Stimulated activated CD8-positive, alpha-beta memory T cell treated with anti-CD3 and anti-CD28 coated beads, Interleukin-2, amount 100 ng/mL, for 1 hour (primary cell): ENCODE measurements at regions not wholly inside any gene's neighbourhood (a gene's known extent, or its start where the extent isn't known, plus 50 kb on each side); places are given as distances from the start of the nearest gene placed in this dataset.
"Not testable (repeated sequence)": the region's sequence is repeated elsewhere in the genome, so short reads cannot be mapped to it uniquely, and the experiment has no call there.

Source experiments
- DNase-seq, 2 donors: peaks; one replicate each; pipeline ENCODE4 v3.0.0-alpha.2; 2020; ENCODE audit warnings: low read depth in 2 of 2

DNA sequence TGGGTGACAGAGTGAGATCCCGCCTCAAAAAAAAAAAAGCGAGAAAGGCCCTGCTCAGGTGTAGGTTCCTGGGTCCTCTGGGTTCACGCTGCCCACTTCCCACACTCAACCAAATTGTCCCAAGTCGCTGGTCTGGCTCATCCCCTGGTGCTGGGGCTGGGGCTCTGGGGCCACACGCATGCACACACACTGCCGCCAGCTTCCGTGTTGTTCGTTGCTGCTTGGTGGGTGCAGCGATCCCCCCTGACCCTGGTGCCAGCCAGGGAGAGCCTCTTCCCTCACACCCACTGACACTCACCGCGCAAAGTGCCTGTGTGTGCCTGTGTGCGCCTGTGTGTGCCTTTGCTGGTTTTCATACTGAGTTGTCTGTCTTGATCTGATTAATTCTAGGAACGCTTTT is 124.1 kb upstream of the NKX1-1 start:
- no peak for DNase-seq

DNA sequence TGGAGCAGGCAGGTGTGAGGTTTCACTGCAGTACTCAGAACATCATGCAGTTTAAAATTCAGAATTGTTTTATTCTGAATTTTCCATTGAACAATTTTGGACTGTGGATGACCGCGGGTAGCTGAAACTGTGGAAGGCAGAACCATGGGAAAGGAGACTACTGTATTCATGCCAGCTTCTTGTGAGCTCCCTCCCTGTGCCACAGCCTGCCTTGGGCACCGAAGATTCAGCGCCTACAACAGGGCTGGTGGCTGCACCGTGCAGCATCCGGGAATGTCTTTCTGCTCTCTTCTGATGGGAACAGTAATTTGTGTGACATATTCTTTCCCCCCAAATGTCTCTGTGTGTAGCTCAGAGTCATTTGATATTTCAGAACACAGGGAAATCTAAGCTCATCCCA is 118.5 kb upstream of the NKX1-1 start:
- DNase-seq = no peak

DNA sequence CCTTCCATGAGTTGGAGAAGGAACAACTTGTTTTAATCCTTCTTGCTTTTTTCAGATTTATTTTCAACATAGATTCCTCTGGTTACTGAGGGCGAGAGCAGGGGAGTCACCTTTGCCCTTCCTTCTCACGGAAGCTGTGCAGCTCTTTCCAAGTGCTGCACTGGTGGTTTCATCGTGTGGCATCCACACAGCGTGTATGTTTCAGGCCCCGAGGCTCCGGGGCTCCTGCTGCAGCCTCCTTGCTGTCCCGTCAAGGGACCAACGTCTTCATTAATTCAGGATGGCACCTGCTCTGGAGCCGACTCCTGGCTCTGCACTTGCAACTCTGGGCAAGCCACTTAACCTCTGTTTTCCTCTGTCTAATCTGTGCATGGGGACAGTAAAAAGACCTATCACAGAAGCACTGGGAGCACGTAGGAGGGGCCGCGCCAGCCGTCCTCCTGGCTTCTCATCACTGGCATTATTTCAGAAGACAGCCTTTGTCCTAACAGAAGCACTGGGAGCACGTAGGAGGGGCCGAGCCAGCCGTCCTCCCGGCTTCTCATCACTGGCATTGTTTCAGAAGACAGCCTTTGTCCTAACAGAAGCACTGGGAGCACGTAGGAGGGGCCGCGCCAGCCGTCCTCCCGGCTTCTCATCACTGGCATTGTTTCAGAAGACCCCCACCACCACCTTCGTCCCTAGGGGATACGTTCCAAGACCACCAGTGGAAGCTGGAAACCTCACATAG is 117.8 kb upstream of the NKX1-1 start:
- DNase-seq = no peak

DNA sequence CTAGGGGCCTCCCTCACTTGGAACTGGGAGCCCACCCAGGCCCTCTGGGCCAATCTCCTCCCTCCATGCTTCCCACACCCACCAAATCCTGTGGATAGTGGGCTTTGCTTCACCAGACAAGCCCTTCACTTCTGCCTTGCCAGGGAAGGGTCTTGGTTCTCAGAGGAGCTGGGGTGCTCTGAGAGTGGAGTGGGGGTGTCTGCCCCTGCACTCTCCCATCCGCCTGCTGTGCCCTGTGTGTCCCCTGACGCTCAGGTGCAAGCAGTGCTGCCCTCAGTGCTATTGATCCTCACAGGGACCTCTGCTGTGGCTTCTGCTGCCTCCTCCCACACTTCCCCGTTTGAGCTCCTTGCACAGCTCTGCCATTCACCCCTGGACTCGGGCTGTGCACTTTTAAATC is 117.3 kb upstream of the NKX1-1 start:
- DNase-seq = no peak

DNA sequence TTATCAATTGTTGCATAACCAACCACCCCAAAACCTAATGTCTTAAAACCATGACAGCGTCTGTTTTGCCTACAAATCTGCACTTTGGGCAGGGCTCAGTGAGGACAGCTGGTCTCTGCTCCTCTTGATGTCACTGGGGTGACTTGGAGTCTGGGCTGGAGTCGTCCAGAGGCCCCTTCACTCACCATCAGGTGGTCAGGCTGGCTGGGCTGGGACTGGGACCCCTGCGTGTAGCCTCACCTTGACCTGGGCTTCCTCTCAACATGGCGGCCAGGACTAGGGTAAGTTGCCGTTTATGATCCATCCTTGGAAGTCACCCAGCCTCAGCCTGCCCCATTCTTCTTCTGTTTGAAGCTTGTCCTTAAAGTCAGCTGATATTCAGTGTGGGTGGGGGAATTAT is 116.8 kb upstream of the NKX1-1 start:
- no peak for DNase-seq

DNA sequence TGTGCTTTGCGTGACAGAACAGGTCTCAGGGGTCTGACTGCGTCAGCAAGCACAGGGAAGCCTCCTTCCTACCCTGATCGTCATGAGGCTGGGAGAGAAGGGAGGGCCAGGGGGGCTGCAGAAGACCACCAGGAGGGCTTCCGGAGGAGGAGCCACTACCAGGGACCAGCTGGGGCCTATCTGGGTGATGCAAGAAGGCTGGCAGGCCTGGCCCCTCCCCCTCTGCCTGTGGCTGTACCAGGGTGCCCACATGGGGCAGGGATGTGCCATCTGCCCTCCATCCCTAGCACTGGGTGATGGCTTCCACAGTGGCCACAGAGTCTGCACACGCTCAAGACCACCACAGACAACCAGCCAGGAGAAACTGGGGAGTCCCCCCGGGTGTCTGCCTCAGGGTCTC is 116.4 kb upstream of the NKX1-1 start:
- DNase-seq = no peak

DNA sequence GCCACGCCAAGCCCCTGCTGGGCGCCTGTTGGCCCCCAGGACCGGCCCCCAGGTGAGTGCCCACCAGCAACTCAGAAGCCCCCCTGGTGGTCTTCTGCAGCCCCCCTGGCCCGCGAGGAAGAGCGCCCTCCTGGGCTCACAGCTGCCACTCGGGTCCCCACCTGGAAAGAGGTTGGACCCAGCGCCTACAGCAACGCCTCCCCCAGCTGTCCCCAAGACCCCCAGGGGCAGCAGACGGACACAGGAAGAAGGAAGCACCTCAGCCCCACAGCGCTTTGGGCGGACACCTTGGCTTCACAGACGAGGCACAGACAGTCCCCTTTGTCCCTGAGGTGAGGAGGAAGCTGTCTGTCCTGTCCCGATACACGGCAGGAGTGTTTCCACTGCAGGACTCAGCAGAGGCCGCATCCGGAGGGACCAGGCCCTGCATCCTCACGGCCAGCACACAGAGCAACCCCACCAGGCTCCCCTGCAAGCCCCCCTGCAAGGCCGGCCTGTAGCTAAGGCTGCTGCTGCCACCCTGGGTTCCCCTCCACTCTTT is 115.6 kb upstream of the NKX1-1 start:
- DNase-seq = no peak

DNA sequence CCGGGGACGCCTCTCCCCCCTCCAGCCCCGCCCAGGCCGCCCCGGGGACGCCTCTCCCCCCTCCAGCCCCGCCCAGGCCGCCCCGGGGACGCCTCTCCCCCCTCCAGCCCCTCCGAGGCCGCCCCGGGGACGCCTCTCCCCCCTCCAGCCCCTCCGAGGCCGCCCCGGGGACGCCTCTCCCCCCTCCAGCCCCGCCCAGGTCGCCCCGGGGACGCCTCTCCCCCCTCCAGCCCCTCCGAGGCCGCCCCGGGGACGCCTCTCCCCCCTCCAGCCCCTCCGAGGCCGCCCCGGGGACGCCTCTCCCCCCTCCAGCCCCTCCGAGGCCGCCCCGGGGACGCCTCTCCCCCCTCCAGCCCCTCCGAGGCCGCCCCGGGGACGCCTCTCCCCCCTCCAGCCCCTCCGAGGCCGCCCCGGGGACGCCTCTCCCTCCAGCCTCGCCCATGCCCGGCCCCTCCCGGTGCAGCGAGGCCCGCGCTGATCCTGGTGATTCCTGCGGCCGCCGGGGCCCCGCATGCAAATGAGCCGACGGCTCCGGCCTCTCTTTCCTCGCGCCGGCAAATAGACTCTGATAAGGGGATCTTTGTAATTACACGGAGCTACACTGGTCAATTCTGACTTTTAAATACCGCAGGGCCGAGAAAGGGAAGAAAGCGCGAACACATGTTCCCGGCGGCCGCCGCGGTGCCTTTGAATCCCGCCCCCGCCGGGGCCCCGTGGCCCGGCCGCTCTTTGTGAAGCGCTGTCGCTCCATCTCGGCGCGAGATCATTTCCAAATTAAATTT is 114.7 kb upstream of the NKX1-1 start:
- not testable (repeated sequence) for DNase-seq

DNA sequence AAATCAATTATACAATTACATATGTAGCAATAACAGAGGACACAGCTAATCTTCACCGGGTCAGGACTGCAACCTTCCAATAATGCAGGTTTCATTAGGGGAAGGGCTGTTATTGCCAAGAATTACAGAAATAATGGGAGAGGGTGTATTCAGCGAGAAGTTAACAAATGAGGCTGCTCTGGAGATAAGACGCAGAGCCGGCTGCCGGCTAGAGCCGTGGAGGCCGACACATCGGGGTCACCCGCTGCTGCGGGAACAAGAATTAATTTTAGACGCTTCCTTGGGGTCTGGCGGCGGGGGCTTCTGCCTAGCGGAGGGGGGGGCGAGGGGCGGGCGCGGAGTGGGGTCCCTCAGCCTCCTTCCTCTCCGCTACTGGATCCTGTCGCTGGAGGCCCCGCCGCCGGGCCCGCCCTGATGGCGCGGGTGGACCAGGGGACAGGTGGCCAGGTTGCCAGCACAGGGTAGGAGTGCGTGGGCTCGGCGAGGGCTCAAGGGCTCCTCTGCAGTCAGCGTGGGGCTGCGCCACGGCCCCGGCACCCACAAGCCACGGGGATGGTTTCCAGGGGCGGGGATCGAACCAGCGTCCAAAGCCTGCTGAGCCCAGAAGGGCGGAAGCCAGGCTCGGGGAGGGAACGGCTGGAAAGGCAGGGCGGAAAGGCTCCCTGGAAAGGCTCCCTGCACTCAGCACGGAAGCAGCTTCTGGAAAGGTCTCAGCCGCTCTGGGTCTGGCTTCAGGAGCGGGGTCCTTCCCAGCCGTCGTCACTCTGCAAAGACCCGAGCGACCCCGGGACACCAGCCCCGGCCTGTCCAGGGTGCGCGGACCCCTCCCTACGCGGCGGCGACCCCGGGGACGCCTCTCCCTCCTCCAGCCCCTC is 113.8 kb upstream of the NKX1-1 start:
- DNase-seq = no peak

DNA sequence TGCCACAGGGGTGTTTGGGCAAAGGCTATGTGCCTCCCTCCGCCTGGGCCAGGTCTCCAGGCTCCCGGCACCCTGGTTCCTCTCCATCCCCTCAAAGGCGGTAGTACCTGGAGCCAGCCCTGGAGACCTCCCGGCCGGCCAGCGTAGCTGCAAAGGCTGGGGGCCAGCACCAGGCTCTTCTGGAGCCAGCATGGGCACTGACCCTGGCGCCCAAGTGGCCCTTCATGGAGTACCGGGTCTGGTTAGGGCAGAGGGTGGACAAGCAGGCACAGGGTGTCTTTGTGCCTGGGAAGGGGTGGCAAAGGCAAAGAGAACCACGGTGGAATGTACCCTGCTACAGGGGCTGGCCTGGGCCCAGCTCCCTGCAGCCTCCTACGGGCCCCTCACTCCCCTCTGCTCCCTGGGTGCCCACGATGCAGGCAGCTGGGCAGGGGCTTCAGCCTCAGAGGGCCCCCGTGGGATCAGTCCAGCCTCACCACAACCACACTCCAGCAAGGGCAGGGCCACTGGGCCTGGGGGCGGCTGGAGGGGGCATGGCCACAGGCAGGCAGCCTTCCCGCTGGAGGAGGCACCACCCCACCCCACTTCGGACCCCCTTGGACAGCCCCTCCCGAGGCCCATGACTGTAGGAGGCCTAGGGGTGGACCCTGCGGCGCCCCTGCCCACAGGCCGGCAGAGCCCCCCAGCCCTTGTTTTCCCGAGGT is 112.9 kb upstream of the NKX1-1 start:
- no peak for DNase-seq

DNA sequence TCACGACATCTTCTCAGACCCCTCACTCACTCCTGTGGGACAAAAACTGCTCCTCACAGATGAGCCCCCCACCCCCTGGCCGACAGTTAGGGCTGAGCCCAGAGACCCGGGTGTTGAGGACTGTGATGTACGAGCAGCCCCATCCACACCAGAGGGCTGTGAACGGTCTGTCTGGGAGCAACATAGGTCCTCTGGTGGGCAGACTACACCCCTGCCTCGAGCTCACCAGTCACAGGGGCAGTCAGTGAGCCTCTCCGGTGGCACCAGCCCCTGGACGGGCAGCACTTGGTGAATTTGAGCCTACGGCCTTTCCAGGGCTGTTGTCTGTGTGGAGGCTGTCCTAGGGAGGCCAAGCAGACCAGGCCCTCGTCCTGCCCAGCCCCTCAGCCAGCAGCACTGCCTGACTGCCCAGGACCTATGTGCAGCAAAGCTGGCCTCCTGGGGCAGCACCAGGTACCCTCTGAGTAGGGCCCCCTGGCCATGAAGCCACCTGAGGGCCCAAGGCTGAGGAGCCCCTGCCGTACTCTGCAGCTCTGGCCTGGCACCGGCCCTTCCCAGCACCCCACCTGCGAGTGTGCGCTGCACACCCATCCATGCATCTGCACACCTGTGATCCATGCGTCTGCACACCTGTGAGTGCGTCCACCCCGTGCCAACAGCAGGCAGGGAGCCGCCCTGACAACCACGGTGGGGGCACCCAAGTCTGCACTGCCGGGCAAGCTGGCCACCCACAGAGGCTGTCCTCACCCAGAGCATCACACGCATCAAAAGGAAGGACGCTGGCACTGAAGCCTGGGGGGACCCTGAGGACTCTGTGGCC is 111.6 kb upstream of the NKX1-1 start:
- DNase-seq = no peak

DNA sequence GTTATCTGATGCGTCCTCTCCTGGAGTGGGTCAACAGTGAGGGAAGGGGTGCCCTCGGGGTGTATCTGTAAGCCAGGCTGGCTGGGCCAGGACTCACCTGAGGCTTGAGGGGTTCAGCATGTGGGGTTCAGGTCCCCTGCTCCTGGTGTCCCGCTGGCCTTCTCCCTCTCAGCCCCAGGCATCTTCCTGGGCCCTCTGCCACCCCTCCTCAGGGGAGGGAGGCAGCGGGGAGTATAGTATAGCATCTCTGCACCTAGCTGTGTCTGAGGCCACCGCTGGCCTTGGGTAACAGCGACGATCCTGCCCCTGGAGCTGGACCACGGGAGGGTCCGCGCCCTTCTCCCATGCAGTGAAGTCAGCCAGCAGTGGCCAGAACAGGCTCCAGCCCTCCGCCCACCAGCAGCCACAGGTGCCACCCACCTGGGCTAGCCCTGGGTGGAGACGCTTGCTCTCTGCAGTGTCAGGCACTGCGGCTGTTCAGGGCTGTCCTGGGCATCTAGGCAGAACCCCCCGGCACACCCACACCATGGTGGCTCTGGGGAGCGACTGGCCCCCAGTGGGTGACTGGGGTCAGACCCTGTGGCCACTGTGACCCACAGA is 110.7 kb upstream of the NKX1-1 start:
- no peak for DNase-seq

DNA sequence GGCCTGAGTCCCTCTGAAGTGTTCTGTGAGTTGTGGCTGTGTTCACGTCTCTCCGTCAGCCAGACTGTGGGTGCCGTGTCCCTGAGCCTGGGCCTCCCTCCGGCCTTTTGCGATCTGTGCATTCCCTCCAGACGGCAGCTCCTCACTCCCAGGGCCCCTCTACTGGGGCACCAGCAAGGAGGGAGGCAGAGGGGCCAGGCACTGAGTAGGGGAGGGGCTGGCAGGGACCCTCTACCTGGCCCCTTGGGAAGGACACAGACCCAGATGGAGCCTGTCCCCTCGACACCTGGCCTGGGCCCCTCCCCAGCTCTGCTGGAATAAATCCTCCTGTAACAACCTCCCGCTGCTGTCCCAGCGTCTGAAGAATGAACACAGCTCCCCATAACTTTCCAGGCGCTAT is 110.0 kb upstream of the NKX1-1 start:
- DNase-seq = no peak

DNA sequence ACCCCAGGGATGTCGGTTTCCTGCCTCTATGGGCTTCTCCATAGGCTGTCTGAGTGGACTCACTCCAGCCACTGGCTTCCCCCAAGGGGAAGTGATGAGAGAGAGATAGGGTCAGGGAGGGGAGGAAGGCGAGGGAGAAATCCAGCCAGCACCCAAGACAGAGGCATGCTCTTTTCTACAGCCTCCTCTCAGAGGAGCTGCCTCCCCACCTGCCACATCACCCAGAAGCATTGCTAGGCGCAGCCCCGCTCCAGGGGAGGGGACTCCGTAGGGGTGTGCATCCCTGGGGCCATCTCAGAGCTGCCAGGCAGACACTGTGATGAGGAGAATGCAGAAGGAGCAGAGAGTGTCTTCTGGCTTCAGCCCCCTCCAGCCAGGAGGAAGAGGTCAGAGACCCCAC is 109.5 kb upstream of the NKX1-1 start:
- no peak for DNase-seq

DNA sequence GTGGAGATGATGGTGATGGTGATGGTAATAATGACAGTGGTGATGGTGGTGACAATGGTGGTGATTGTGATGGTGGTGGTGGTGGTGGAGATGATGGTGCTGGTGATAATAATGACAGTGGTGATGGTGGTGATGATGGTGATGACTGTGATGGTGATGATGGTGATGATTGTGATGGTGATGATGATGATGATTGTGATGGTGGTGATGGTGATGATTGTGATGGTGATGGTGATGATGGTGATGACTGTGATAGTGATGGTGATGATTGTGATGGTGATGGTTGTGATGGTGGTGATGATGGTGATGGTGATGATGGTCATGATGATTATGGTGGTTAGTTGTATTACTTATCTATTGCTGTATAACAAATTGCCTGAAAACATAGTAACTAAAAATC is 108.9 kb upstream of the NKX1-1 start:
- no peak for DNase-seq

DNA sequence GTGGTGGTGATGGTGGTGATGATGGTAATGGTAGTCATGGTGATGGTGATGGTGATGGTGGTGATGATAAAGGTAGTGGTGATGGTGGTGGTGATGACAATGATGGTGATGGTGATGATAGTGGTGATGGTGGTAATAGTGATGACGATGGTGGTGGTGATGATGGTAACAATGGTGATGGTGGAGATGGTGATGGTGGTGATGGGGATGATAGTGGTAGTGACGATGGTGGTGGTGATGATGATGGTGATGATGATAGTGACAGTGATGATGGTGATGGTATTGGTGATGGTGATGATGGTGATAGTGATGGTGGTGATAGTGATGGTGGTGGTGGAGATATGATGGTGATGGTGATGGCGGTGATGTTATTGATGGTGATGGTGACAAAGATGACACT is 108.4 kb upstream of the NKX1-1 start:
- DNase-seq = no peak

DNA sequence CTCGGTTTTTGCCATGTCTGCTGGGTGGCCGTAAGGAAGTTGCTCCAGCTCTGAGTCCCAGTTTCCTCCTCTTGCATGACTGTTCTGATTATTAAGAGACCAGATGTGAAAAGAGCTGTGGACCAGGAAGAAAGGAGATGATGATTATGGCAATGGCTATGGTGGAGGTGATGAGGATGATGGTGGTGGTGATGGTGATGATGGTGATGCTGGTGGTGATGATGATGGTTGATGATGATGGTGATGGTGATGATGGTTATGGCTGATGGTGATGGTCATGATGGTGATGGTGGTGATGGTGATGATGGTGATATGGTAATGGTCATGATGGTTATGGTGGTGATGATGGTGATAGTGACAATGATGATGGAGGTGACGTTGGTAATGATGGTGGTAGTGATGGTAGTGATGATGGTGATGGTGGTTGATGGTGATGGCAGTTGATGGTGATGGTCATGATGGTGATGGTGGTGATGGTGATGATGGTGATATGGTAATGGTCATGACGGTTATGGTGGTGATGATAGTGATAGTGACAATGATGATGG is 107.8 kb upstream of the NKX1-1 start:
- no peak for DNase-seq

DNA sequence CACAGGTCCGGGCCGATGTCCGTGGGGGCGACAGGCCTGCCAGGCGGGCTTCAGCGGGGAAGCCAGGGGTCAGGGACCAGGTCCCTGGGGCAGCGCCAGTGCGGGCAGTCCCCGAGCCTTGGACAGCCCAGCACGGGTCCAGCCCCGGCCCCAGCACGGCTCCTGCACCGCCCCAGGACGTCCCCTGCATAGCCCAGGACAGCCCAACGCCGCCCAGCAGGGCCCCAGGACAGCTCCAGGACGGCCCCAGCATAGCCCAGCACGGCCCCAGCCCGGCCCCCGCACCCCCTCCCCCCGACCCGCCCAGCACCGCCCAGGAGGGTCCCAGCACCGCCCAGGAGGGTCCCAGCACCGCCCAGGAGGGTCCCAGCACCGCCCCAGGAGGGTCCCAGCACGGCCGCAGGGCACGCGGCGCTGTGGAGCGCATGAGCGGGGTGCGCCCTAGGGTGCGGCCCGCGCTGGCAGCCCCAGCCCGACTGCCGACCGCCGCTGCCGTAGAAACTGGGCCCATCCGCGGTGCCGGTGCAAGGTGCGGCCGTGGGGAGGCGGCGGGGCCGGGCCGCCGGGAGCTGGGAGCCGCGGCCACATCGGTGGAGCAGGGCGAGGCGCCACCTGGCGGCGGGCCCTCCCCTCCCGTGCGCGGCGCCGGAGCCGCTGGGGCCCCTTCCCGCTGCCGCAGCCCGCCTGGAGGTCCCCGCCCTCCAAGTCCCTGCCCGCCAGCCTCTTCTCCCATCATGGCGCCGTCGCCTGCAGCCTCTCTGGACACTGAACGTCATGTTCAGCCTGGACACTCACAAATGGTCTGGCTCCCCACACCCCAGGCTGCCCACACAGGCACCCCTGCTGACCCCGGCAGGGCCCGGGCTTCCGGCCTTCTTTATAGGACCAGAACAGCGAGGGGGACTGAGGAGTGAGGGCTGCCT is 106.8 kb upstream of the NKX1-1 start:
- DNase-seq = peak in 1 of 2 donors; percentile 29
